ENCODE measurements at regions not wholly inside any gene's neighbourhood (a gene's known extent, or its start where the extent isn't known, plus 50 kb on each side); places are given as distances from the start of the nearest gene placed in this dataset.

GRCh38 chr5:102596113-102596512, 97.3 kb upstream of the SLCO6A1 start:
- TF ChIP-seq CTCF (IDR thresholded peaks at IDR 0.05) (no peak), CBX2 (IDR thresholded peaks at IDR 0.05; ENCODE audit: borderline replicate concordance, low read depth) (no peak), MYC (IDR thresholded peaks at IDR 0.05; ENCODE audit: borderline replicate concordance, low read length) (no peak), RCOR1 (IDR thresholded peaks at IDR 0.05; ENCODE audit: low read depth, low read length) (no peak), MAX (IDR thresholded peaks at IDR 0.05) (no peak), ESRRA (IDR thresholded peaks at IDR 0.05; ENCODE audit: borderline replicate concordance, low read length) (no peak), RAD21 (conservative IDR thresholded peaks at IDR 0.05 in 1 of 2, IDR thresholded peaks at IDR 0.05 in 1 of 2) (no peak), TP53 (CRISPR knock-in tag; IDR thresholded peaks at IDR 0.05) (no peak), FOSL2 (IDR thresholded peaks at IDR 0.05) (no peak), FOSL2 (CRISPR knock-in tag; IDR thresholded peaks at IDR 0.05) (no peak), POLR2A (IDR thresholded peaks at IDR 0.05; ENCODE audit: low read length) (no peak), BHLHE40 (IDR thresholded peaks at IDR 0.05; ENCODE audit: low read depth, low read length) (no peak), ZSCAN20 (CRISPR knock-in tag; IDR thresholded peaks at IDR 0.05) (no peak)
